ENCODE measurements at regions not wholly inside any gene's neighbourhood (a gene's known extent, or its start where the extent isn't known, plus 50 kb on each side); places are given as distances from the start of the nearest gene placed in this dataset.

- Histone ChIP-seq H3K4me1 (ENCODE audit: insufficient read depth, low read length) (no peaks in the 10 kb centered on the region), H3K27me3 (ENCODE audit: control insufficient read depth in 1 of 2, insufficient read depth in 2 of 2, low read length in 2 of 2) (no peaks in the 10 kb centered on the region), H3K36me3 (ENCODE audit: insufficient read depth, low read length) (no peaks in the 10 kb centered on the region), H3K27ac (ENCODE audit: low read depth in 1 of 2, low read length in 2 of 2) (no peak overlapping the region), H3K9me3 (ENCODE audit: control insufficient read depth in 1 of 2, insufficient read depth in 1 of 2, low read length in 2 of 2) (peaks cover 0 to 4% of the 10 kb centered on the region in 2 experiments), H3K4me3 (ENCODE audit: low read length) (no peak overlapping the region)
- no peaks in the 10 kb centered on the region for H3K9me3 Mint-ChIP-seq
- DNase-seq (no peak), ATAC-seq (ENCODE audit: poor library complexity) (no peak)
- intact Hi-C loops (cut with DNase I, micrococcal nuclease) = no loop called here
- TF ChIP-seq CTCF (IDR thresholded peaks at IDR 0.05) = no peak
- ChIA-PET POLR2A (no interaction called here), CTCF (interaction anchor here (0.7 kb wide), 1 partner anchor 23 kb away, joined by 3 read pairs; no protein-coding TSS in a partner anchor)
- no peaks in the 10 kb centered on the region for H3K27me3 Mint-ChIP-seq
- no peak overlapping the region for H3K4me3 Mint-ChIP-seq
- H3K27ac Mint-ChIP-seq = no peak overlapping the region
- no peaks in the 10 kb centered on the region for H3K4me1 Mint-ChIP-seq (ENCODE audit: low read depth)
- no peaks in the 10 kb centered on the region for H3K36me3 Mint-ChIP-seq (ENCODE audit: low read depth)
Observed at GRCh38 chr21:14903172-14903865, 161.5 kb downstream of the NRIP1 start.

DNA sequence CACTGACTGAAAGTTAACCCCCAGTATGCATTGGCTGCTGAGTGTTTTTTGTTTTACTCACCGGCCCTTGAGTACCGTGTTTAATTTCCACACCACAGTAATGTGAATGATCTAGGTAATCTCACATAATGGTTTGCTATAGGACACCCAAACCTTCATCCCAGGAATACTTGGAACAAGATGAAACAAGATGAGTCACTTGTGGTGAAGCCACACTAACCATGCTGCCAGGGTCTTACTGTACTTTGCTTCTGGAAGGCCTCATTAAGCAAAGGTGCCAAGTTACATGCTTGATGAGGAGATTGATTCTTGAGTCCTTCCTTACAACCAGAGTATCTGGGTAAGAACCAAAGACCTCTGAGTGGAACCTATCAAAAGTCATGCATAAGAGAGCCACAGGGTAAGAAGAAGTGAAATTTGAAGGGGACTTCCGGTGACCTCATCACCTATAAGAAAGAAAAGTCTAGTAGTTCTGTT, 163.3 kb downstream of the NRIP1 start:
- Mint-ChIP-seq H3K27me3 (no peaks in the 10 kb centered on the region), H3K9me3 (no peaks in the 10 kb centered on the region), H3K27ac (no peak overlapping the region), H3K4me3 (no peak overlapping the region), H3K36me3 (ENCODE audit: low read depth) (no peaks in the 10 kb centered on the region), H3K4me1 (ENCODE audit: low read depth) (no peaks in the 10 kb centered on the region)
- Histone ChIP-seq H3K36me3 (ENCODE audit: insufficient read depth, low read length) (no peaks in the 10 kb centered on the region), H3K9me3 (ENCODE audit: control insufficient read depth in 1 of 2, insufficient read depth in 1 of 2, low read length in 2 of 2) (peaks cover 0 to 4% of the 10 kb centered on the region in 2 experiments), H3K27me3 (ENCODE audit: control insufficient read depth in 1 of 2, insufficient read depth in 2 of 2, low read length in 2 of 2) (no peaks in the 10 kb centered on the region), H3K4me3 (ENCODE audit: low read length) (no peak overlapping the region), H3K27ac (ENCODE audit: low read depth in 1 of 2, low read length in 2 of 2) (no peak overlapping the region), H3K4me1 (ENCODE audit: insufficient read depth, low read length) (no peaks in the 10 kb centered on the region)
- ATAC-seq (ENCODE audit: poor library complexity) (no peak), DNase-seq (peak in 2 of 14 experiments; percentile 9 to 21)
- TF ChIP-seq CTCF (IDR thresholded peaks at IDR 0.05) = no peak
- intact Hi-C loops (cut with DNase I, micrococcal nuclease) = no loop called here
- CTCF ChIA-PET = no interaction called here
- POLR2A ChIA-PET = no interaction called here

GRCh38 chr21:14900611-14901010, 164.2 kb downstream of the NRIP1 start:
- no peak for TF ChIP-seq CTCF (IDR thresholded peaks at IDR 0.05)
- no peak overlapping the region for H3K4me3 Mint-ChIP-seq
- H3K27me3 Mint-ChIP-seq = no peaks in the 10 kb centered on the region
- H3K9me3 Mint-ChIP-seq = no peaks in the 10 kb centered on the region
- H3K4me1 ChIP-seq (ENCODE audit: insufficient read depth, low read length) = no peaks in the 10 kb centered on the region
- H3K27ac ChIP-seq (ENCODE audit: low read depth in 1 of 2, low read length in 2 of 2) = no peak overlapping the region
- CTCF ChIA-PET = no interaction called here
- intact Hi-C loops (cut with DNase I, micrococcal nuclease) = no loop called here
- no peak for DNase-seq
- H3K9me3 ChIP-seq (ENCODE audit: control insufficient read depth in 1 of 2, insufficient read depth in 1 of 2, low read length in 2 of 2) = no peaks in the 10 kb centered on the region
- H3K36me3 Mint-ChIP-seq (ENCODE audit: low read depth) = no peaks in the 10 kb centered on the region
- H3K27ac Mint-ChIP-seq = no peak overlapping the region
- H3K27me3 ChIP-seq (ENCODE audit: control insufficient read depth in 1 of 2, insufficient read depth in 2 of 2, low read length in 2 of 2) = no peaks in the 10 kb centered on the region
- no peaks in the 10 kb centered on the region for H3K4me1 Mint-ChIP-seq (ENCODE audit: low read depth)
- POLR2A ChIA-PET = no interaction called here
- no peaks in the 10 kb centered on the region for H3K36me3 ChIP-seq (ENCODE audit: insufficient read depth, low read length)
- H3K4me3 ChIP-seq (ENCODE audit: low read length) = no peak overlapping the region
- no peak for ATAC-seq (ENCODE audit: poor library complexity)
